Bronchial epithelial cell (primary cell): ENCODE measurements at regions not wholly inside any gene's neighbourhood (a gene's known extent, or its start where the extent isn't known, plus 50 kb on each side); places are given as distances from the start of the nearest gene placed in this dataset.

Source experiments
- DNase-seq: peaks from one replicate; pipeline ENCODE4 v3.0.0-alpha.2; 2010; ENCODE audit warnings: low read depth
- FAIRE-seq: peaks from 2 replicates; lab custom pipeline; 2011; peaks lifted over from hg19 to GRCh38; lab: Jason Lieb, UNC
- H3K27me3 ChIP-seq: 2 replicates; pipeline ENCODE4 v1.5.1; 2011; ENCODE audit warnings: low read length; ENCODE audit not compliant: control insufficient read depth, insufficient read depth
- H3K36me3 ChIP-seq: 2 replicates; pipeline ENCODE4 v1.5.1; 2011; ENCODE audit warnings: low read length; ENCODE audit not compliant: control insufficient read depth, insufficient read depth
- H3K4me3 ChIP-seq: 2 replicates; pipeline ENCODE4 v1.5.1; 2011; ENCODE audit warnings: mild to moderate bottlenecking, low read depth, low read length, control low read depth
- CTCF ChIP-seq: IDR thresholded peaks from 2 replicates; pipeline ENCODE4 v1.5.1; 2011; ENCODE audit warnings: mild to moderate bottlenecking, moderate library complexity, low read length, control low read depth, inconsistent platforms; ENCODE audit not compliant: insufficient read depth, severe bottlenecking

- Histone ChIP-seq H3K4me3 (no peak overlapping the region), H3K36me3 (no peaks in the 10 kb centered on the region), H3K27me3 (no peaks in the 10 kb centered on the region)
- no peak for TF ChIP-seq CTCF
- no peak for DNase-seq
- FAIRE-seq, result no peak
Observed at GRCh38 chr9:16133032-16133431, 580.2 kb downstream of the CCDC171 start.

- Histone ChIP-seq H3K4me3 (no peak overlapping the region), H3K36me3 (no peaks in the 10 kb centered on the region), H3K27me3 (no peaks in the 10 kb centered on the region)
- DNase-seq (peak; percentile 84), FAIRE-seq (peak; percentile 84)
- peak; percentile 74 for TF ChIP-seq CTCF
Observed at GRCh38 chr9:16133556-16134227, 580.8 kb downstream of the CCDC171 start.

- DNase-seq, result peak; percentile 65
- no peaks in the 10 kb centered on the region for H3K27me3 ChIP-seq
- H3K36me3 ChIP-seq, result no peaks in the 10 kb centered on the region
- no peak for TF ChIP-seq CTCF
- H3K4me3 ChIP-seq, result no peak overlapping the region
- no peak for FAIRE-seq
Observed at GRCh38 chr9:16134351-16134750, 581.5 kb downstream of the CCDC171 start.

- DNase-seq (no peak), FAIRE-seq (no peak)
- TF ChIP-seq CTCF, result no peak
- H3K36me3 ChIP-seq, result no peaks in the 10 kb centered on the region
- H3K27me3 ChIP-seq, result no peaks in the 10 kb centered on the region
- no peak overlapping the region for H3K4me3 ChIP-seq
Observed at GRCh38 chr9:16135968-16136367, 583.1 kb downstream of the CCDC171 start.

- no peak for TF ChIP-seq CTCF
- FAIRE-seq (no peak), DNase-seq (no peak)
- Histone ChIP-seq H3K27me3 (no peaks in the 10 kb centered on the region), H3K36me3 (no peaks in the 10 kb centered on the region), H3K4me3 (no peak overlapping the region)
Observed at GRCh38 chr9:16136451-16136850, 583.6 kb downstream of the CCDC171 start.

- no peaks in the 10 kb centered on the region for H3K36me3 ChIP-seq
- no peak for FAIRE-seq
- DNase-seq, result no peak
- no peaks in the 10 kb centered on the region for H3K27me3 ChIP-seq
- H3K4me3 ChIP-seq, result no peak overlapping the region
- no peak for TF ChIP-seq CTCF
Observed at GRCh38 chr9:16136961-16137360, 584.1 kb downstream of the CCDC171 start.
